Mammary epithelial cell (primary cell): ENCODE measurements at regions not wholly inside any gene's neighbourhood (a gene's known extent, or its start where the extent isn't known, plus 50 kb on each side); places are given as distances from the start of the nearest gene placed in this dataset.

Experiments
- EZH2 ChIP-seq: IDR thresholded peaks from 2 replicates; pipeline ENCODE4 v1.6.1; 2012; ENCODE audit warnings: low read length, inconsistent platforms, borderline replicate concordance
- TF ChIP-seq, protein P1 (sequence below), 2 donors: IDR thresholded peaks in 1 of 2; conservative IDR thresholded peaks in 1 of 2; 2 replicates each; pipeline ENCODE4 v1.5.1; 2011 to 2012; ENCODE audit warnings: inconsistent platforms in 2 of 2, low read length in 2 of 2, mild to moderate bottlenecking in 2 of 2, control low read depth in 1 of 2, low read depth in 1 of 2; ENCODE audit not compliant: insufficient read depth in 1 of 2; ENCODE audit errors: extremely low read depth in 1 of 2

DNA sequence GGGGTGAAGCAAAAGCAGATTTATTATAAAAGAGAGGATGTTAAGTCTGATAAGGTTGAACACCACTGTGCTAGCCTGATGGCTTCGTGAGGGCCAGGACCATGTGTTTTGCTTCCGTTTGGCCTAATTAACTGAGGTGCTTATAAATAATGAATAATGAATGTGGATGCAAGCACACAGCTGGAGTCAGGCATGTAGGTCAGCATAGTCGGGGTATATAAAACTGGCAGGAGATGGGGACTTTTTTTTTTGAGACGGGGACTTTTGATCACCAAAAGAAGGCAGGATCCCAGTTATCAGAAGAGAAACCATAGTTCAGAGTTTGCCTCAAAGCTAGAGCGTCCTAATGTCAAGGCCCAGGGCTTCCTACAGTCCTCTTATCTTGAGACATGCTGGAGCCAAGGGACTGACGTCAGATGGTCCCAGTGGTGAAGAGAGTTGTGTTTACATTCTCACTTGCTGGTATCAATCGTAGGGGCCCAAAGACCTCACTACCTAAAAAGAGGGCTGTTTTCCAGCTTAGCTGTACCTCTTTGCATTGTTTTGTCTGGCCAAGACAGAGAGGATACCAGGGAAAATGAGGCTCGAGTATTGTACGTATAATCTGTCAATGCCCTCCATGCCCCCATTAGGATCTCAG is 50.4 kb downstream of the RTL9 start:
- TF ChIP-seq, protein P1, sequence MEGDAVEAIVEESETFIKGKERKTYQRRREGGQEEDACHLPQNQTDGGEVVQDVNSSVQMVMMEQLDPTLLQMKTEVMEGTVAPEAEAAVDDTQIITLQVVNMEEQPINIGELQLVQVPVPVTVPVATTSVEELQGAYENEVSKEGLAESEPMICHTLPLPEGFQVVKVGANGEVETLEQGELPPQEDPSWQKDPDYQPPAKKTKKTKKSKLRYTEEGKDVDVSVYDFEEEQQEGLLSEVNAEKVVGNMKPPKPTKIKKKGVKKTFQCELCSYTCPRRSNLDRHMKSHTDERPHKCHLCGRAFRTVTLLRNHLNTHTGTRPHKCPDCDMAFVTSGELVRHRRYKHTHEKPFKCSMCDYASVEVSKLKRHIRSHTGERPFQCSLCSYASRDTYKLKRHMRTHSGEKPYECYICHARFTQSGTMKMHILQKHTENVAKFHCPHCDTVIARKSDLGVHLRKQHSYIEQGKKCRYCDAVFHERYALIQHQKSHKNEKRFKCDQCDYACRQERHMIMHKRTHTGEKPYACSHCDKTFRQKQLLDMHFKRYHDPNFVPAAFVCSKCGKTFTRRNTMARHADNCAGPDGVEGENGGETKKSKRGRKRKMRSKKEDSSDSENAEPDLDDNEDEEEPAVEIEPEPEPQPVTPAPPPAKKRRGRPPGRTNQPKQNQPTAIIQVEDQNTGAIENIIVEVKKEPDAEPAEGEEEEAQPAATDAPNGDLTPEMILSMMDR (conservative IDR thresholded peaks at IDR 0.05 in 1 of 2, IDR thresholded peaks at IDR 0.05 in 1 of 2; ENCODE audit: extremely low read depth in 1 of 2, insufficient read depth in 1 of 2, low read depth in 1 of 2, low read length in 2 of 2) = no peak
- TF ChIP-seq EZH2 = no peak
